ENCODE measurements at regions not wholly inside any gene's neighbourhood (a gene's known extent, or its start where the extent isn't known, plus 50 kb on each side); places are given as distances from the start of the nearest gene placed in this dataset.

GRCh38 chr15:31839388-31839787 lies 190.9 kb upstream of the CHRNA7 start:
- no peak for TF ChIP-seq POLR2A (IDR thresholded peaks at IDR 0.05)
- TF ChIP-seq, protein P1, sequence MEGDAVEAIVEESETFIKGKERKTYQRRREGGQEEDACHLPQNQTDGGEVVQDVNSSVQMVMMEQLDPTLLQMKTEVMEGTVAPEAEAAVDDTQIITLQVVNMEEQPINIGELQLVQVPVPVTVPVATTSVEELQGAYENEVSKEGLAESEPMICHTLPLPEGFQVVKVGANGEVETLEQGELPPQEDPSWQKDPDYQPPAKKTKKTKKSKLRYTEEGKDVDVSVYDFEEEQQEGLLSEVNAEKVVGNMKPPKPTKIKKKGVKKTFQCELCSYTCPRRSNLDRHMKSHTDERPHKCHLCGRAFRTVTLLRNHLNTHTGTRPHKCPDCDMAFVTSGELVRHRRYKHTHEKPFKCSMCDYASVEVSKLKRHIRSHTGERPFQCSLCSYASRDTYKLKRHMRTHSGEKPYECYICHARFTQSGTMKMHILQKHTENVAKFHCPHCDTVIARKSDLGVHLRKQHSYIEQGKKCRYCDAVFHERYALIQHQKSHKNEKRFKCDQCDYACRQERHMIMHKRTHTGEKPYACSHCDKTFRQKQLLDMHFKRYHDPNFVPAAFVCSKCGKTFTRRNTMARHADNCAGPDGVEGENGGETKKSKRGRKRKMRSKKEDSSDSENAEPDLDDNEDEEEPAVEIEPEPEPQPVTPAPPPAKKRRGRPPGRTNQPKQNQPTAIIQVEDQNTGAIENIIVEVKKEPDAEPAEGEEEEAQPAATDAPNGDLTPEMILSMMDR (IDR thresholded peaks at IDR 0.05): no peak
